CD4-positive, alpha-beta memory T cell (primary cell): ENCODE measurements at regions not wholly inside any gene's neighbourhood (a gene's known extent, or its start where the extent isn't known, plus 50 kb on each side); places are given as distances from the start of the nearest gene placed in this dataset.
"Not testable (repeated sequence)": the region's sequence is repeated elsewhere in the genome, so short reads cannot be mapped to it uniquely, and the experiment has no call there.

ENCODE experiments used
- CTCF ChIA-PET: fragments of 350-600 bp; sonication (Branson Sonifier 250); formaldehyde crosslinking; loops from one replicate; lab custom pipeline; 2021; ENCODE audit warnings: inconsistent platforms; ENCODE audit not compliant: partially characterized antibody; lab: Charles Lee
- POLR2A ChIA-PET: fragments of 350-600 bp; sonication (Branson Sonifier 250); formaldehyde crosslinking; loops from one replicate; lab custom pipeline; 2021; ENCODE audit not compliant: partially characterized antibody; lab: Charles Lee
- DNase-seq, 5 donors: peaks; one replicate each; pipeline versions ENCODE4 v3.0.0 to v3.0.0-alpha.2; 2020 to 2022; ENCODE audit warnings: mixed read lengths in 1 of 5
- H3K27ac ChIP-seq: one replicate; pipeline ENCODE4 v1.7.0; 2013; ENCODE audit warnings: low read depth, low read length
- H3K27me3 ChIP-seq: 2 replicates; pipeline ENCODE4 v1.7.0; 2013; ENCODE audit warnings: mild to moderate bottlenecking, low read length, moderate library complexity; ENCODE audit not compliant: insufficient read depth
- H3K36me3 ChIP-seq: 2 replicates; pipeline ENCODE4 v1.7.0; 2013; ENCODE audit warnings: mild to moderate bottlenecking, low read length, moderate library complexity; ENCODE audit not compliant: insufficient read depth
- H3K4me1 ChIP-seq: 2 replicates; pipeline ENCODE4 v1.7.0; 2013; ENCODE audit warnings: mild to moderate bottlenecking, low read length, moderate library complexity; ENCODE audit not compliant: insufficient read depth
- H3K4me3 ChIP-seq, 2 donors: one replicate each; pipeline ENCODE4 v1.7.0; 2013; ENCODE audit warnings: low read length in 2 of 2, mild to moderate bottlenecking in 1 of 2
- H3K9me3 ChIP-seq, 2 donors: one replicate each; pipeline ENCODE4 v1.7.0; 2013; ENCODE audit warnings: low read length in 2 of 2, control low read depth in 1 of 2; ENCODE audit not compliant: control insufficient read depth in 1 of 2
- H3K27ac Mint-ChIP-seq, 7 donors: one replicate each; pipeline ENCODE4 v1.8.0; 2020 to 2021; ENCODE audit warnings: mixed read lengths in 7 of 7, mild to moderate bottlenecking in 6 of 7, inconsistent platforms in 3 of 7, moderate library complexity in 3 of 7
- H3K27me3 Mint-ChIP-seq, 2 donors: one replicate each; pipeline ENCODE4 v1.8.0; 2020 to 2021; ENCODE audit warnings: mixed read lengths in 2 of 2
- H3K36me3 Mint-ChIP-seq, 2 donors: one replicate each; pipeline ENCODE4 v1.8.0; 2020 to 2021; ENCODE audit warnings: mixed read lengths in 2 of 2, inconsistent platforms in 1 of 2, mild to moderate bottlenecking in 1 of 2
- H3K4me1 Mint-ChIP-seq, 4 donors: one replicate each; pipeline ENCODE4 v1.8.0; 2020 to 2021; ENCODE audit warnings: mixed read lengths in 4 of 4, mild to moderate bottlenecking in 1 of 4
- H3K4me3 Mint-ChIP-seq, 8 donors: one replicate each; pipeline ENCODE4 v1.8.0; 2020 to 2021; ENCODE audit warnings: mixed read lengths in 8 of 8, mild to moderate bottlenecking in 7 of 8, moderate library complexity in 6 of 8, inconsistent platforms in 3 of 8
- H3K9me3 Mint-ChIP-seq, 8 donors: one replicate each; pipeline ENCODE4 v1.8.0; 2020 to 2021; ENCODE audit warnings: mixed read lengths in 8 of 8, mild to moderate bottlenecking in 5 of 8, inconsistent platforms in 3 of 8, moderate library complexity in 1 of 8
- intact Hi-C: fragments of 100-400 bp; cut with micrococcal nuclease; formaldehyde crosslinking; loops from one replicate; pipeline ENCODE4 v1.15.1; 2023

DNA sequence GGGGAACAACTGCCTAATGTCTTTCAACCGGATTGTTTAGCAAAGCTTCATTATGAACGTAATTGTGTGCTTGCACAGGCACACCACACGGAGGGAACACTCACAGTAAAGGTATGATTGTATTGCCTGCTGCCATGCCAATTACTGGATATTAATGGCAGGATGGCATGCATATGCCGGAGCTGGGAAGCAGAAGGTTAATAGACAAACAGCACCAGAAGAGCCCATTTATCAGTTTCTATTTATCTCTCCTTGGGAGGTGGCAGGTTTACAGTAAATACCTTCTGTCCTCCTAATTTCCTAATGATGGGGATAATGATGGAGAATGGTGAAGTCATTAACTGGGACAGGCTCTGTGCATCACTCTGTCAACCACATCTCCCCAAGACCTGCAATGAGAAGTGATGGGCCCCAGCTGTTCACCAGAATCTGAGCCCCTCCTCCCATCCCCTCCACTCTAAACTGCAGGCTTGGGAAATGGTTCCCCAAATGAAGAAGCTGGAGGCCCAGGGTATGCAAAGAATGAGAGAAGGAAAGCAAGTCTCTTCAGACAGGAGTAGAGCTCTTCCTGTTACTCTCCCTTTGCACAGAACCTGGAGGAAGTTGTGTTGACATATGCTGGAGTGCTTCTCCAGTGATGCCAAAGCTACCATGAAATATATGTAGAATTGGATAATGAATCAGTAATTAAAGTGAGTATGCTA, 160.8 kb downstream of the NAA11 start:
- ChIA-PET POLR2A (no interaction called here), CTCF (interaction anchor here (1.0 kb wide), 1 partner anchor 12 kb away, joined by 3 read pairs; no protein-coding TSS in a partner anchor)
- DNase-seq = no peak
- Histone ChIP-seq H3K36me3 (no peaks in the 10 kb centered on the region), H3K27ac (no peak overlapping the region), H3K4me1 (no peaks in the 10 kb centered on the region), H3K4me3 (no peak overlapping the region), H3K9me3 (no peaks in the 10 kb centered on the region), H3K27me3 (no peaks in the 10 kb centered on the region)
- H3K27ac Mint-ChIP-seq = no peak overlapping the region
- no peaks in the 10 kb centered on the region for H3K36me3 Mint-ChIP-seq
- no peak overlapping the region for H3K4me3 Mint-ChIP-seq
- peaks cover 0 to 12% (median 4%) of the 10 kb centered on the region in 8 donors for H3K9me3 Mint-ChIP-seq
- intact Hi-C loops = no loop called here
- H3K27me3 Mint-ChIP-seq = no peaks in the 10 kb centered on the region
- no peaks in the 10 kb centered on the region for H3K4me1 Mint-ChIP-seq

DNA sequence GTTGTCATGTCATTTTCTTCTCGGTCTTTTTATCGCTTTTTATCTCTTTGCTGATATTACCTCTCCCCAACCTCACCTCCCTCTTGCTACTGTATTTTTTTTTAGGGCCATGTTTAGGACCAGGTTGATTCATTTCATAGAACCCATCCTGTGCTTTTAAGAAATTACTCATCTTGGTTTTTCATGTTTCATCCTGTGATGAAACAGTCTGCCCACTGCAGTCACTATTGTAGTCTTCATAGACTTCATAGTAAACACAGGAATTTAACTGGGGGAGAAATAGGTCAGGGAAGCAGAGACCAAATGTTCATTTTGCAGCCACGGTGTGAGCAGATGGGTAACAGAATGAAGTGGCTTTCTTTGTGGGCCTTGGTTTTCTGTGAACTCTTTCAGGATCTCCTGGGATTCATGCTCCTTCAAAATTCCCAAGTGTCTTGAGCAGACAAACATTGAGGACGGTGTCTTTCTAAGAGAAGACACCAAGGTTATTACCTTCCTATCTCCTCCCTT, 161.8 kb downstream of the NAA11 start:
- CTCF ChIA-PET = no interaction called here
- DNase-seq = no peak
- Mint-ChIP-seq H3K36me3 (no peaks in the 10 kb centered on the region), H3K27me3 (no peaks in the 10 kb centered on the region), H3K27ac (no peak overlapping the region), H3K4me1 (no peaks in the 10 kb centered on the region), H3K4me3 (no peak overlapping the region), H3K9me3 (peaks cover 0 to 12% (median 4%) of the 10 kb centered on the region in 8 donors)
- Histone ChIP-seq H3K9me3 (no peaks in the 10 kb centered on the region), H3K4me1 (no peaks in the 10 kb centered on the region), H3K27ac (no peak overlapping the region), H3K4me3 (no peak overlapping the region), H3K27me3 (no peaks in the 10 kb centered on the region), H3K36me3 (no peaks in the 10 kb centered on the region)
- intact Hi-C loops = no loop called here
- POLR2A ChIA-PET = no interaction called here

DNA sequence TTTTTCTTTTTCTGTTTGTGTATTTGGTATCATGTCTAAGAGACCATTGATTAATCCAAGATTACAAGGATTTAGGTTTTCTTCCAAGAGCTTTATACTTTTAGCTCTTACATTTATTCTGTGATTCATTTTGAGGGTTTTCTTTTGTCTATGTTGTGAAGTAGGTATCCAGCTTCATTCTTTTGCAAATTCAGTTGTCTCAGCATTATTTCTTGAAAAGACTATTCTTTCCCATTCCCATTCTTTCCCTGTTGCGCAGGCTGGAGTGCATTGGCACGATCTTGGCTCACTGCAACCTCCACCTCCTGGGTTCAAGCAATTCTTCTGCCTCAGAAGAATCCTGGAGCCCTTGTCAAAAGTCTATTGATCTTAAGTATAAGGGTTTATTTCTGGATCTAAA, 164.9 kb downstream of the NAA11 start:
- Histone ChIP-seq H3K36me3 (no peaks in the 10 kb centered on the region), H3K27ac (no peak overlapping the region), H3K27me3 (no peaks in the 10 kb centered on the region), H3K4me3 (no peak overlapping the region), H3K4me1 (no peaks in the 10 kb centered on the region), H3K9me3 (no peaks in the 10 kb centered on the region)
- no peaks in the 10 kb centered on the region for H3K4me1 Mint-ChIP-seq
- ChIA-PET CTCF (no interaction called here), POLR2A (no interaction called here)
- DNase-seq = no peak
- H3K27me3 Mint-ChIP-seq = no peaks in the 10 kb centered on the region
- peaks cover 0 to 9% (median 1%) of the 10 kb centered on the region in 8 donors for H3K9me3 Mint-ChIP-seq
- intact Hi-C loops = no loop called here
- H3K27ac Mint-ChIP-seq = no peak overlapping the region
- no peaks in the 10 kb centered on the region for H3K36me3 Mint-ChIP-seq
- no peak overlapping the region for H3K4me3 Mint-ChIP-seq

DNA sequence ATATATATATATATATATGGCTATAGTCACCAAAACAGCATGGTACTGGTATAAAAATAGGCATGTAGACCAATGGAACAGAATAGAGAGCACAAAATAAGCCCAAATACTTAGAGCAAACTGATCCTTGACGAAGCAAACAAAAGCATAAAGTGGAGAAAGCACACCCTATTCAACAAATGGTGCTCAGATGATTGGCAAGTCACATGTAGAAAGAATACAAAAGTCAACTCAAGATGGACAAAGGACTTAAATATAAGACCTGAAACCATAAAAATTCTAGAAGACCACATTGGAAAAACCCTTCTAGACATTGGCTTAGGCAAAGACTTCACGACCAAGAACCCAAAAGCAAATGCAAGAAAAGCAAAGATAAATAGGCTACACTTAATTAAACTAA, 167.2 kb downstream of the NAA11 start:
- H3K4me1 Mint-ChIP-seq, H3K9me3 ChIP-seq, H3K27ac ChIP-seq, H3K36me3 Mint-ChIP-seq, DNase-seq, H3K27me3 Mint-ChIP-seq, H3K4me3 Mint-ChIP-seq, H3K36me3 ChIP-seq, H3K27me3 ChIP-seq, intact Hi-C loops, H3K4me3 ChIP-seq, H3K4me1 ChIP-seq, POLR2A ChIA-PET, H3K9me3 Mint-ChIP-seq, CTCF ChIA-PET, H3K27ac Mint-ChIP-seq: not testable (repeated sequence)

DNA sequence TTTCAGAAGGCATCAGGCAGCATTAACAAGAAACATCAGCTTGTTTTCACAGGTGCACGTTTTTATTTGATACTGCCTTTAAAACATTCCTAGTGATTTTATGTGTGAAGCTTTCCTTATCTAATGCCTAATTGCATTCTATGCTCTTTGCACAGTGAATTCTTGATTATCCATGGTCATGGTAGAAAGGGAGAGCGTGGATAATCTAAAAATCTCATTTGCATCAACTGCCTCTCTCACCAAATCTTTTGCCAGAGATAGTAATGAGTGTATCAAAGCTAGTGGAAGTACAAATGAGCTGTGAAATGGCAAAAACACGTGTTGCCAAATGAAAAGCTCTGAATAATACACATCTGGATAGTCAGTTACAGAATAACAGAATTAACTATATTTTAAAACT, 170.5 kb downstream of the NAA11 start:
- no peaks in the 10 kb centered on the region for H3K36me3 ChIP-seq
- POLR2A ChIA-PET = no interaction called here
- no peaks in the 10 kb centered on the region for H3K9me3 ChIP-seq
- Mint-ChIP-seq H3K36me3 (no peaks in the 10 kb centered on the region), H3K4me3 (no peak overlapping the region), H3K4me1 (no peaks in the 10 kb centered on the region), H3K9me3 (peaks cover 0 to 5% (median 4%) of the 10 kb centered on the region in 8 donors), H3K27me3 (no peaks in the 10 kb centered on the region), H3K27ac (no peak overlapping the region)
- H3K27ac ChIP-seq = no peak overlapping the region
- intact Hi-C loops = no loop called here
- no peak overlapping the region for H3K4me3 ChIP-seq
- no peaks in the 10 kb centered on the region for H3K27me3 ChIP-seq
- no peaks in the 10 kb centered on the region for H3K4me1 ChIP-seq
- CTCF ChIA-PET = no interaction called here
- no peak for DNase-seq

DNA sequence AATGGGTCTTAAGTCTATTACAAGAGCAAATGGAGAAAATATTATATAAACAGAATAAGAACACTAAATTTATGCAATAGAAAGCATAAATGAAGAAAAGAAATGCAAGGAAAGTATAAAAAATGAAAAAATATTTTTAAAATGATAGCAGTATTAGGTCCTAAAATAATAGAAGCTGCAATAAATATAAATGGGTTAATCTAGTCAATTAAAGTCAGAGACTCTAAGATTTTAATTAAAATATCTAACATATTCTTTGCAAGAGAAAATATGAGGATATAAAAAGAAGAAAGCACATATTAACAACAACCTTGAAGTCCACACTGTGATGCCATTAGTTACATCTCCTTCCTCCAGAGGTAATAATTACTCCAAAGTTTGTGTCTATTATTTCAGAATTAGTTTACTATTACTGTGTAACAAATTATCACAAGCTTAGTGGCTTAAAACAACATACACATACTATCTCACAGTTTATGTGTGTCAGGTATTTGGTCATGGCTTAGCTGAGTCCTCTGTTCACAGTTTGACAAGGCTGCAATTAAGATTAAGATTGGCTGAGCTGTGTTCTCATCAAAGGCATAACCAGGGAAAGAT, 174.9 kb downstream of the NAA11 start:
- Histone ChIP-seq H3K4me1 (no peaks in the 10 kb centered on the region), H3K9me3 (no peaks in the 10 kb centered on the region), H3K4me3 (no peak overlapping the region), H3K27ac (no peak overlapping the region), H3K27me3 (no peaks in the 10 kb centered on the region), H3K36me3 (no peaks in the 10 kb centered on the region)
- H3K9me3 Mint-ChIP-seq = peaks cover 0 to 4% (median 0%) of the 10 kb centered on the region in 8 donors
- intact Hi-C loops = no loop called here
- no peaks in the 10 kb centered on the region for H3K27me3 Mint-ChIP-seq
- CTCF ChIA-PET = no interaction called here
- DNase-seq = no peak
- no peak overlapping the region for H3K4me3 Mint-ChIP-seq
- no peaks in the 10 kb centered on the region for H3K4me1 Mint-ChIP-seq
- H3K36me3 Mint-ChIP-seq = no peaks in the 10 kb centered on the region
- POLR2A ChIA-PET = no interaction called here
- no peak overlapping the region for H3K27ac Mint-ChIP-seq

DNA sequence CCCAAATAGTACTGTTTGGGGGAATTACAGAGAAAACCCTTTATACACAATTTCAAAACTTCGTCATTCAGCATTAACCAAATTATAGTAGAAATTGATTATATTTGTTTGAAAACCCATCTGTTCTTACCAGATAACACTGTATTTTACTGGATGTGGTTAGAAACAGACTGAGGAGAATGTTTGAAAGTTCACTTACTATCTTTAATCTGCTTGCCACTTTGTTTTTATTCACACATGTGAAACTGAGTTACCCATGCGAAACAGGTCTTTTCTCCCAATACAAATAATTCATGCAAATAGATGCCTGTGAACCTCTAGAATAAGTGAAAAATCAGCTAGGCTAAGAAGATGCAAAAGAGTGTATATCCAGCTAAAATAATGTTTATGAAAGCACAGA, 177.5 kb downstream of the NAA11 start:
- DNase-seq = no peak
- Histone ChIP-seq H3K27me3 (no peaks in the 10 kb centered on the region), H3K4me1 (no peaks in the 10 kb centered on the region), H3K27ac (no peak overlapping the region), H3K9me3 (no peaks in the 10 kb centered on the region), H3K4me3 (no peak overlapping the region), H3K36me3 (no peaks in the 10 kb centered on the region)
- Mint-ChIP-seq H3K36me3 (no peaks in the 10 kb centered on the region), H3K27ac (no peak overlapping the region), H3K4me3 (no peak overlapping the region), H3K4me1 (no peaks in the 10 kb centered on the region), H3K9me3 (peaks cover 0 to 4% (median under 1%) of the 10 kb centered on the region in 8 donors), H3K27me3 (no peaks in the 10 kb centered on the region)
- POLR2A ChIA-PET = no interaction called here
- intact Hi-C loops = no loop called here
- CTCF ChIA-PET = no interaction called here
